AG04450 (cell line): ENCODE measurements at regions not wholly inside any gene's neighbourhood (a gene's known extent, or its start where the extent isn't known, plus 50 kb on each side); places are given as distances from the start of the nearest gene placed in this dataset.

ENCODE experiments used
- CTCF ChIA-PET: fragments of 300-600, 350-600 bp; formaldehyde crosslinking; extraction: SDS; loops from one replicate; lab custom pipeline; 2022; ENCODE audit warnings: antibody characterized with exemption, inconsistent platforms; lab: Charles Lee
- POLR2A ChIA-PET: fragments of 350-600 bp; formaldehyde crosslinking; extraction: SDS; loops from one replicate; lab custom pipeline; 2021; ENCODE audit warnings: antibody characterized with exemption, inconsistent platforms; lab: Yijun Ruan, JAX
- DNase-seq: peaks from one replicate; pipeline ENCODE4 v3.0.0-alpha.2; 2011; ENCODE audit warnings: low read depth, low spot score
- H3K27ac ChIP-seq: one replicate; pipeline ENCODE4 v1.5.1; 2012; ENCODE audit warnings: low read depth, low read length, control low read depth
- H3K27me3 ChIP-seq: one replicate; pipeline ENCODE4 v1.6.0; 2012; ENCODE audit warnings: low read length; ENCODE audit not compliant: control insufficient read depth, insufficient read depth
- H3K4me3 ChIP-seq: 2 replicates; pipeline ENCODE4 v1.5.1; 2011; ENCODE audit warnings: mild to moderate bottlenecking, low read depth, low read length, control low read depth
- H3K9me3 ChIP-seq: 2 replicates; pipeline ENCODE4 v1.5.1; 2012; ENCODE audit warnings: low read length; ENCODE audit not compliant: control insufficient read depth, insufficient read depth
- CTCF ChIP-seq: IDR thresholded peaks from 2 replicates; pipeline ENCODE4 v1.5.1; 2011; ENCODE audit warnings: low read depth, low read length, control low read depth, inconsistent platforms

- Histone ChIP-seq H3K9me3 (peaks cover 8% of the 10 kb centered on the region; the same call in 1 of the 2 replicates), H3K4me3 (no peak overlapping the region), H3K27ac (no peak overlapping the region), H3K27me3 (no peaks in the 10 kb centered on the region)
- ChIA-PET POLR2A (interaction anchor here (0.7 kb wide), 1 partner anchor 20 kb away, joined by 9 read pairs; no protein-coding TSS in a partner anchor), CTCF (no interaction called here)
- TF ChIP-seq CTCF: no peak
- DNase-seq: no peak
Observed at GRCh38 chr5:24272741-24273140, 372.0 kb downstream of the CDH10 start.

DNA sequence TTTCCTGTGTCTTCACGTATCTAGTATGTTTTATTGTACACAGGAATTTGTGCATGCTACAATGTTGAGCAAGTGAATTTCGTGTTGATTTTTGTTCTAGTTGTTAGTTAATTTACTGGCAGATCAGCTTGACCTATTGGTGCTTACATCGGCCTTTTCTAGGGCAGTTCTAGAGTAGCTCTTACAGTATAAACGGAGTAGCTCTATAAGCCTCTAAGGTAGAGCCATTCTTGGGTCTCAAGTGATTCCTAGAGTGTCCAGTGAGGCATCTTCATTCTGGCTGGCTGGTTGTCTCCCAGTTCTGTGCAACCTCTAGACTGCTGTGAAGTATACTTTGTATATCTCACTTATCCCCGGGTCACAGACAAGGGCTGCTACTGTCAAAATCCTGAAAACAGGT lies 364.6 kb downstream of the CDH10 start:
- ChIA-PET CTCF (no interaction called here), POLR2A (no interaction called here)
- no peaks in the 10 kb centered on the region for H3K27me3 ChIP-seq
- no peak overlapping the region for H3K4me3 ChIP-seq
- H3K27ac ChIP-seq: no peak overlapping the region
- no peak for DNase-seq
- H3K9me3 ChIP-seq: peaks cover 14% of the 10 kb centered on the region
- TF ChIP-seq CTCF: no peak

DNA sequence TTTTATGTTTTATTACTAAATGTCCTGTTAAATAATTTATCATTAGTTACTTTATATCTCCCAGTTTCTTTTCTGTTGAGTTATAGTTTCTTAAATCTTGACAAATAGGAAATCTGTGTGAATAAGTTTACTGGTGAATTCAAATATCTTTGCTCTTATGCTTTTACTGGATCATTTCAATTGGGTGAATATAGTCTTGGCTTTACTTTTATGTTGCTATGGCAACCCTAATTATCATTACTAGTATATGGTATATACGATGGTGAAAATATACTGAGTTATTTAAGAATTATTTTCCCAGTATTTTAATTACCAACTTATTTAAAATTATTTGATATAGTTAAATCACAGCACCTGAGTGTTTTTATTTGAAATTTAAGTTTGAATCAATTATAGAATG lies 363.0 kb downstream of the CDH10 start:
- Histone ChIP-seq H3K27me3 (no peaks in the 10 kb centered on the region), H3K4me3 (no peak overlapping the region), H3K27ac (no peak overlapping the region), H3K9me3 (peaks cover 14% of the 10 kb centered on the region)
- no peak for TF ChIP-seq CTCF
- no peak for DNase-seq
- ChIA-PET CTCF (no interaction called here), POLR2A (no interaction called here)

DNA sequence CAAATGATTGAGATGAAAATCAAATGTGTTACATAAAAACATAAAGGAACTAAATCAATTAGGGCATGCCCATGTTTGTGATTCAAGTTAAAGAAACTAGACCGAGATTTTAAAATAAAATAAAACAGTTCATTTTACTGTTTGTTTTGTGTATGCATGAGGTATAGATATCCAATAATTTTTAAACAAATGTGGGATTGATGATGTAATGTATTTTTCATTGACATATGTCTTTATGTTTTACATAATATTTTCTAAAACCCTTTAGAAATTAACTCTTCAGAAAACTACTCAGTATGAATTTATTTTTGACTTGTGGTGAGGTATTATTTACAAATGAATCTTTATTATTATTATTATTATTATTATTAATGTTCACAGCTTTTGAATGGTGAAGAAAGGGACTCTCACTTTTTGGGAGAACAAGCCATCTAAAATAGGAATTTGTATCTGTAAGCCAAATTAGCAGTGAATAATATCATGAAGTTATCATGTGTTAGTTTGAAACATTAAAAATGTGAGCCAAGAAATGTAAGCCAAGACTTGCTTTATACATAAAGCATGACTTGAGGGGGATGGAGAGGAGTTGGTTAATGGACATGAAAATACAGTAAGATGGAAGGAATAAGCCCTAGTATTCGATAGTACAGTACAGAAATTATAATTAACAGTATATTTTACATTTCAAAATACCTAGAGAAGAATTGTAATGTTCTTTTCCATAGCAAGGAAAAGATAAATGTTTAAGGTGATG lies 355.0 kb downstream of the CDH10 start:
- H3K4me3 ChIP-seq: no peak overlapping the region
- POLR2A ChIA-PET: no interaction called here
- no peak for DNase-seq
- no peaks in the 10 kb centered on the region; the same call in 1 of the 2 replicates for H3K9me3 ChIP-seq
- no peak for TF ChIP-seq CTCF
- no peak overlapping the region for H3K27ac ChIP-seq
- CTCF ChIA-PET: no interaction called here
- no peaks in the 10 kb centered on the region for H3K27me3 ChIP-seq

GRCh38 chr5:24290536-24290935 lies 354.2 kb downstream of the CDH10 start:
- H3K27me3 ChIP-seq: no peaks in the 10 kb centered on the region
- POLR2A ChIA-PET: no interaction called here
- no peak for DNase-seq
- no peak overlapping the region for H3K4me3 ChIP-seq
- peaks cover 2% of the 10 kb centered on the region; the same call in 1 of the 2 replicates for H3K9me3 ChIP-seq
- no peak for TF ChIP-seq CTCF
- CTCF ChIA-PET: interaction anchor here (0.6 kb wide), 1 partner anchor 1212 kb away, joined by 3 read pairs; no protein-coding TSS in a partner anchor
- H3K27ac ChIP-seq: no peak overlapping the region
